ENCODE measurements at regions not wholly inside any gene's neighbourhood (a gene's known extent, or its start where the extent isn't known, plus 50 kb on each side); places are given as distances from the start of the nearest gene placed in this dataset.

GRCh38 chr22:48800886-48801607, 1026.6 kb downstream of the BRD1 start:
- no peak overlapping the region for H3K4me3 ChIP-seq (ENCODE audit: low read depth, low read length)
- DNase-seq (ENCODE audit: low read depth): no peak
- TF ChIP-seq CTCF (IDR thresholded peaks at IDR 0.05; ENCODE audit: control insufficient read depth, extremely low read depth, insufficient read depth): no peak

- no peak for TF ChIP-seq CTCF (IDR thresholded peaks at IDR 0.05; ENCODE audit: control insufficient read depth, extremely low read depth, insufficient read depth)
- DNase-seq (ENCODE audit: low read depth): no peak
- H3K4me3 ChIP-seq (ENCODE audit: low read depth, low read length): no peak overlapping the region
Measured at GRCh38 chr22:48800036-48800885, 1027.4 kb downstream of the BRD1 start.

- no peak for TF ChIP-seq CTCF (IDR thresholded peaks at IDR 0.05; ENCODE audit: control insufficient read depth, extremely low read depth, insufficient read depth)
- no peak for DNase-seq (ENCODE audit: low read depth)
Measured at GRCh38 chr22:48799227-48799970, 1028.3 kb downstream of the BRD1 start.

GRCh38 chr22:48798281-48799226, 1029.1 kb downstream of the BRD1 start:
- TF ChIP-seq CTCF (IDR thresholded peaks at IDR 0.05; ENCODE audit: control insufficient read depth, extremely low read depth, insufficient read depth): no peak
- DNase-seq (ENCODE audit: low read depth): no peak

More at GRCh38 chr22:48799227-48799970, 1028.3 kb downstream of the BRD1 start:
- no peak overlapping the region for H3K4me3 ChIP-seq (ENCODE audit: low read depth, low read length)

GRCh38 chr22:48797731-48798130, 1029.9 kb downstream of the BRD1 start:
- no peak overlapping the region for H3K4me3 ChIP-seq (ENCODE audit: low read depth, low read length)
- no peak for DNase-seq (ENCODE audit: low read depth)
- no peak for TF ChIP-seq CTCF (IDR thresholded peaks at IDR 0.05; ENCODE audit: control insufficient read depth, extremely low read depth, insufficient read depth)

More at GRCh38 chr22:48798281-48799226, 1029.1 kb downstream of the BRD1 start:
- no peak overlapping the region for H3K4me3 ChIP-seq (ENCODE audit: low read depth, low read length)
